ENCODE measurements at regions not wholly inside any gene's neighbourhood (a gene's known extent, or its start where the extent isn't known, plus 50 kb on each side); places are given as distances from the start of the nearest gene placed in this dataset.
A peak's percentile ranks its signal among the peaks of the same experiment; 100 is the strongest.

GRCh38 chr4:141890279-141890678 is 253.9 kb downstream of the IL15 start:
- TF ChIP-seq MAX (IDR thresholded peaks at IDR 0.05) (no peak), CREB1 (IDR thresholded peaks at IDR 0.05; ENCODE audit: low read depth) (no peak), TEAD4 (IDR thresholded peaks at IDR 0.05) (no peak), TAF1 (IDR thresholded peaks at IDR 0.05; ENCODE audit: low read depth) (no peak), RAD21 (IDR thresholded peaks at IDR 0.05; ENCODE audit: low read depth) (no peak), NFIC (IDR thresholded peaks at IDR 0.05) (no peak)
- TF ChIP-seq, protein P1, sequence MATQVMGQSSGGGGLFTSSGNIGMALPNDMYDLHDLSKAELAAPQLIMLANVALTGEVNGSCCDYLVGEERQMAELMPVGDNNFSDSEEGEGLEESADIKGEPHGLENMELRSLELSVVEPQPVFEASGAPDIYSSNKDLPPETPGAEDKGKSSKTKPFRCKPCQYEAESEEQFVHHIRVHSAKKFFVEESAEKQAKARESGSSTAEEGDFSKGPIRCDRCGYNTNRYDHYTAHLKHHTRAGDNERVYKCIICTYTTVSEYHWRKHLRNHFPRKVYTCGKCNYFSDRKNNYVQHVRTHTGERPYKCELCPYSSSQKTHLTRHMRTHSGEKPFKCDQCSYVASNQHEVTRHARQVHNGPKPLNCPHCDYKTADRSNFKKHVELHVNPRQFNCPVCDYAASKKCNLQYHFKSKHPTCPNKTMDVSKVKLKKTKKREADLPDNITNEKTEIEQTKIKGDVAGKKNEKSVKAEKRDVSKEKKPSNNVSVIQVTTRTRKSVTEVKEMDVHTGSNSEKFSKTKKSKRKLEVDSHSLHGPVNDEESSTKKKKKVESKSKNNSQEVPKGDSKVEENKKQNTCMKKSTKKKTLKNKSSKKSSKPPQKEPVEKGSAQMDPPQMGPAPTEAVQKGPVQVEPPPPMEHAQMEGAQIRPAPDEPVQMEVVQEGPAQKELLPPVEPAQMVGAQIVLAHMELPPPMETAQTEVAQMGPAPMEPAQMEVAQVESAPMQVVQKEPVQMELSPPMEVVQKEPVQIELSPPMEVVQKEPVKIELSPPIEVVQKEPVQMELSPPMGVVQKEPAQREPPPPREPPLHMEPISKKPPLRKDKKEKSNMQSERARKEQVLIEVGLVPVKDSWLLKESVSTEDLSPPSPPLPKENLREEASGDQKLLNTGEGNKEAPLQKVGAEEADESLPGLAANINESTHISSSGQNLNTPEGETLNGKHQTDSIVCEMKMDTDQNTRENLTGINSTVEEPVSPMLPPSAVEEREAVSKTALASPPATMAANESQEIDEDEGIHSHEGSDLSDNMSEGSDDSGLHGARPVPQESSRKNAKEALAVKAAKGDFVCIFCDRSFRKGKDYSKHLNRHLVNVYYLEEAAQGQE (IDR thresholded peaks at IDR 0.05; ENCODE audit: low read depth) = no peak

GRCh38 chr4:141891260-141892120 is 255.1 kb downstream of the IL15 start:
- no peak for TF ChIP-seq TEAD4 (IDR thresholded peaks at IDR 0.05)

- TF ChIP-seq TCF12 (IDR thresholded peaks at IDR 0.05; ENCODE audit: low read depth) (no peak), EP300 (IDR thresholded peaks at IDR 0.05; ENCODE audit: borderline replicate concordance) (no peak), MAX (IDR thresholded peaks at IDR 0.05) (no peak), FOXM1 (IDR thresholded peaks at IDR 0.05; ENCODE audit: borderline replicate concordance, low read depth) (no peak), USF1 (IDR thresholded peaks at IDR 0.05) (no peak), ZBTB7A (IDR thresholded peaks at IDR 0.05; ENCODE audit: low read depth) (no peak), CEBPB (IDR thresholded peaks at IDR 0.05) (no peak), EGR1 (IDR thresholded peaks at IDR 0.05) (no peak)
- TF ChIP-seq, protein P1 (IDR thresholded peaks at IDR 0.05; ENCODE audit: low read depth) = no peak
Observed at GRCh38 chr4:141896687-141897086, 260.3 kb downstream of the IL15 start.

GRCh38 chr4:141898346-141898745 is 262.0 kb downstream of the IL15 start:
- no peak for TF ChIP-seq TEAD4 (IDR thresholded peaks at IDR 0.05)
- no peak for TF ChIP-seq CREB1 (IDR thresholded peaks at IDR 0.05; ENCODE audit: low read depth)
- no peak for TF ChIP-seq ZBTB7A (IDR thresholded peaks at IDR 0.05; ENCODE audit: low read depth)

DNA sequence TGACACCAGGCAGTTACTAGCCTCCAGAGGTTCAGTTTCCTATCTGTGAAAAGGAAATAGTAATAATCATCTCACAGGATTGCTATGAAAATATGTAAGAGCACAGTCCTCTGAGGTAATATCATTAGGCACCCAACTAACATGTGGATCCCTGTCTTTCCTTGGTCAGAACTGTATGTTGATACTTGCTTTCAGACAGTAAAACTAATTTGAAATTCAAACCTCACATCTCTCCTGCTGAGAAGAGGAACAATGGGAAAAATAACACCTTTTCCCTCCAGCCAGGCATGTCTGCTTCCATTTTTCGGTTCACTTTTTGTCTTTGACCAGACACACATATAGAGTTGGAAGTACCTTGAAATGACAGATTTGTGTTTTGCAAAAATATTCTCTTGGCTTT is 262.7 kb downstream of the IL15 start:
- TF ChIP-seq TAF1 (IDR thresholded peaks at IDR 0.05; ENCODE audit: low read depth) = no peak
- no peak for TF ChIP-seq CREB1 (IDR thresholded peaks at IDR 0.05; ENCODE audit: low read depth)
- peak; percentile 87 for TF ChIP-seq EP300 (IDR thresholded peaks at IDR 0.05; ENCODE audit: borderline replicate concordance)
- no peak for TF ChIP-seq EGR1 (IDR thresholded peaks at IDR 0.05)
- TF ChIP-seq YY1 (IDR thresholded peaks at IDR 0.05; ENCODE audit: low read depth) = no peak
- peak; percentile 67; the same call in 1 of the 2 replicates for TF ChIP-seq FOXM1 (IDR thresholded peaks at IDR 0.05; ENCODE audit: borderline replicate concordance, low read depth)
- TF ChIP-seq MAX (IDR thresholded peaks at IDR 0.05) = peak; percentile 61; the same call in 1 of the 2 replicates
- TF ChIP-seq TEAD4 (IDR thresholded peaks at IDR 0.05) = peak; percentile 46; the same call in 1 of the 2 replicates
- TF ChIP-seq ZBTB7A (IDR thresholded peaks at IDR 0.05; ENCODE audit: low read depth) = no peak
- TF ChIP-seq TCF12 (IDR thresholded peaks at IDR 0.05; ENCODE audit: low read depth) = peak; percentile 74

DNA sequence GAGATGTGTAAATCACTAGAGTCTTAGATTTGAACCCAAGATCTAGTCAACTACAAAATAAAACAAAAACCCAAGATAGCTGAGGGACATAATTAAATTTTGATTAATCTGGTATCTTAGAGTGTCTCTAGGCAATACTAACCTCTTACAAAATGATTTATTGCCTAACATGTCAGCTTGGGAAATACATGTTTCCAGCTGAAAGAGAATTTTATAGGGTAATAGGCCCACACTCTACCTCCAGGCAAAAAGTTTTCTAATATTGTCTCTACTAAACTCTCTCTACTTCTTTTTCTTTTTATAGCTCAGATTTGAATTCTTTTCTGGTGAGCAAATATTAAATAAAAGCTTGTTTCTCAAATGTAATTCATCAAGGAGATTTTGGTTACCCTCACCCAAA is 263.2 kb downstream of the IL15 start:
- TF ChIP-seq RAD21 (IDR thresholded peaks at IDR 0.05; ENCODE audit: low read depth) (no peak), MAX (IDR thresholded peaks at IDR 0.05) (no peak), EP300 (IDR thresholded peaks at IDR 0.05; ENCODE audit: borderline replicate concordance) (no peak), FOXM1 (IDR thresholded peaks at IDR 0.05; ENCODE audit: borderline replicate concordance, low read depth) (no peak), EGR1 (IDR thresholded peaks at IDR 0.05) (no peak), ZBTB7A (IDR thresholded peaks at IDR 0.05; ENCODE audit: low read depth) (no peak), TEAD4 (IDR thresholded peaks at IDR 0.05) (no peak), CEBPB (IDR thresholded peaks at IDR 0.05) (no peak)
